H9 (cell line): ENCODE measurements at regions not wholly inside any gene's neighbourhood (a gene's known extent, or its start where the extent isn't known, plus 50 kb on each side); places are given as distances from the start of the nearest gene placed in this dataset.
"Not testable (repeated sequence)": the region's sequence is repeated elsewhere in the genome, so short reads cannot be mapped to it uniquely, and the experiment has no call there.

Experiments used
- DNase-seq: peaks from one replicate; pipeline ENCODE4 v3.0.0-alpha.2; 2017
- H2AFZ ChIP-seq: one replicate; pipeline ENCODE4 v1.6.1; 2013; ENCODE audit warnings: mild to moderate bottlenecking, low read length, control low read depth, moderate library complexity
- H2AK5ac ChIP-seq: 2 replicates; pipeline ENCODE4 v1.6.1; 2013; ENCODE audit warnings: low read length, control low read depth, mixed read lengths; ENCODE audit not compliant: insufficient read length
- H2BK120ac ChIP-seq: one replicate; pipeline ENCODE4 v1.6.1; 2013; ENCODE audit warnings: low read depth, mild to moderate bottlenecking, low read length, control low read depth, inconsistent platforms; ENCODE audit not compliant: poor library complexity, severe bottlenecking
- H2BK12ac ChIP-seq: 2 replicates; pipeline ENCODE4 v1.6.1; 2013; ENCODE audit warnings: low read length, control low read depth, mixed read lengths, low read depth; ENCODE audit not compliant: insufficient read length
- H2BK15ac ChIP-seq: 2 replicates; pipeline ENCODE4 v1.6.1; 2013; ENCODE audit warnings: low read depth, low read length, control low read depth
- H2BK20ac ChIP-seq: one replicate; pipeline ENCODE4 v1.6.1; 2013; ENCODE audit warnings: low read depth, mild to moderate bottlenecking, low read length, control low read depth, inconsistent platforms; ENCODE audit not compliant: poor library complexity, severe bottlenecking
- H2BK5ac ChIP-seq: 2 replicates; pipeline ENCODE4 v1.6.1; 2013; ENCODE audit warnings: low read length, control low read depth, mixed read lengths; ENCODE audit not compliant: insufficient read length
- H3K14ac ChIP-seq: 2 replicates; pipeline ENCODE4 v1.6.1; 2013; ENCODE audit warnings: low read length, control low read depth; ENCODE audit not compliant: insufficient read depth
- H3K18ac ChIP-seq: 2 replicates; pipeline ENCODE4 v1.6.1; 2013; ENCODE audit warnings: low read depth, mild to moderate bottlenecking, mixed read lengths, low read length, control low read depth; ENCODE audit not compliant: insufficient read length
- H3K23ac ChIP-seq: 2 replicates; pipeline ENCODE4 v1.6.1; 2013; ENCODE audit warnings: low read length, control low read depth, mixed read lengths, low read depth; ENCODE audit not compliant: insufficient read length
- H3K23me2 ChIP-seq: 2 replicates; pipeline ENCODE4 v1.6.1; 2013; ENCODE audit warnings: low read depth, mild to moderate bottlenecking, mixed read lengths, low read length, control low read depth; ENCODE audit not compliant: insufficient read length, poor library complexity, severe bottlenecking
- H3K27ac ChIP-seq: 2 replicates; pipeline ENCODE4 v1.5.1; 2013; ENCODE audit warnings: low read length, control low read depth, mixed read lengths, low read depth; ENCODE audit not compliant: insufficient read length
- H3K27me3 ChIP-seq: 2 replicates; pipeline ENCODE4 v1.6.1; 2013; ENCODE audit warnings: low read length, control low read depth, inconsistent platforms; ENCODE audit not compliant: insufficient read depth
- H3K4ac ChIP-seq: 2 replicates; pipeline ENCODE4 v1.6.1; 2013; ENCODE audit warnings: low read depth, mild to moderate bottlenecking, control low read depth, inconsistent platforms, low read length, moderate library complexity
- H3K4me1 ChIP-seq: 2 replicates; pipeline ENCODE4 v1.6.1; 2013; ENCODE audit warnings: low read length, control low read depth, inconsistent platforms; ENCODE audit not compliant: insufficient read depth
- H3K4me2 ChIP-seq: 2 replicates; pipeline ENCODE4 v1.6.1; 2013; ENCODE audit warnings: low read length, control low read depth, mixed read lengths; ENCODE audit not compliant: insufficient read length, insufficient read depth
- H3K56ac ChIP-seq: 2 replicates; pipeline ENCODE4 v1.6.1; 2013; ENCODE audit warnings: low read depth, mild to moderate bottlenecking, mixed read lengths, low read length, control low read depth; ENCODE audit not compliant: insufficient read length
- H3K79me1 ChIP-seq: 2 replicates; pipeline ENCODE4 v1.6.1; 2013; ENCODE audit warnings: low read depth, mild to moderate bottlenecking, moderate library complexity, low read length, control low read depth, inconsistent platforms; ENCODE audit not compliant: insufficient read depth, poor library complexity, severe bottlenecking
- H3K79me2 ChIP-seq: 2 replicates; pipeline ENCODE4 v1.6.1; 2013; ENCODE audit warnings: low read length, control low read depth, inconsistent platforms; ENCODE audit not compliant: insufficient read depth
- H3K9ac ChIP-seq: 2 replicates; pipeline ENCODE4 v1.6.1; 2013; ENCODE audit warnings: low read length, control low read depth, mixed read lengths; ENCODE audit not compliant: insufficient read length; ENCODE audit errors: extremely low read depth
- H3K9me3 ChIP-seq: one replicate; pipeline ENCODE4 v1.6.1; 2013; ENCODE audit warnings: low read depth, low read length, inconsistent platforms; ENCODE audit not compliant: control insufficient read depth
- H3T11ph ChIP-seq: one replicate; pipeline ENCODE4 v1.6.1; 2013; ENCODE audit warnings: mild to moderate bottlenecking, low read length, control low read depth, inconsistent platforms
- H4K20me1 ChIP-seq: one replicate; pipeline ENCODE4 v1.6.1; 2013; ENCODE audit not compliant: control insufficient read depth, insufficient read length, insufficient read depth
- H4K5ac ChIP-seq: 2 replicates; pipeline ENCODE4 v1.6.1; 2013; ENCODE audit warnings: low read depth, mild to moderate bottlenecking, mixed read lengths, low read length, control low read depth; ENCODE audit not compliant: insufficient read length
- H4K8ac ChIP-seq: replicated peaks from 2 replicates; pipeline ENCODE4 v1.6.1; 2013; ENCODE audit warnings: low read length, control low read depth, mixed read lengths, low read depth; ENCODE audit not compliant: insufficient read length
- H4K91ac ChIP-seq: 2 replicates; pipeline ENCODE4 v1.6.1; 2013; ENCODE audit warnings: low read depth, mild to moderate bottlenecking, moderate library complexity, mixed read lengths, low read length, control low read depth; ENCODE audit not compliant: insufficient read length
- H3K27ac Mint-ChIP-seq, 3 experiments: 2 replicates in 2 of 3; 3 replicates in 1 of 3; pipeline ENCODE4 v1.8.0; 2020 to 2021; ENCODE audit warnings: mixed read lengths in 3 of 3, mild to moderate bottlenecking in 1 of 3, moderate library complexity in 1 of 3
- H3K27me3 Mint-ChIP-seq: 2 replicates; pipeline ENCODE4 v1.8.0; 2021; ENCODE audit warnings: low read depth, mild to moderate bottlenecking, moderate library complexity, mixed read lengths
- H3K36me3 Mint-ChIP-seq, 3 experiments: 2 replicates in 2 of 3; 3 replicates in 1 of 3; pipeline ENCODE4 v1.8.0; 2020 to 2021; ENCODE audit warnings: low read depth in 3 of 3, mixed read lengths in 3 of 3; ENCODE audit not compliant: insufficient read depth in 1 of 3
- H3K4me1 Mint-ChIP-seq, 2 experiments: 2 replicates each; pipeline ENCODE4 v1.8.0; 2020; ENCODE audit warnings: mixed read lengths in 2 of 2
- H3K4me3 Mint-ChIP-seq, 2 experiments: 2 replicates in 1 of 2; 3 replicates in 1 of 2; pipeline ENCODE4 v1.8.0; 2020 to 2021; ENCODE audit warnings: mild to moderate bottlenecking in 2 of 2, mixed read lengths in 2 of 2, moderate library complexity in 1 of 2
- H3K9me3 Mint-ChIP-seq, 2 experiments: 2 replicates in 1 of 2; 3 replicates in 1 of 2; pipeline ENCODE4 v1.8.0; 2020; ENCODE audit warnings: mild to moderate bottlenecking in 2 of 2, mixed read lengths in 2 of 2, moderate library complexity in 1 of 2
- WGBS: extraction: QIAGEN DNeasy Blood & Tissue Kit; methylation state at CpG from one replicate; pipeline ENCODE4 v1.1.7; 2013; ENCODE audit warnings: missing lambda C conversion rate, low lambda C conversion rate, mixed read lengths; ENCODE audit not compliant: insufficient read length; ENCODE audit errors: extremely low coverage; 5-methylcytosine and 5-hydroxymethylcytosine counted together
- TF ChIP-seq, protein P1 (sequence below): fragments of 200-600 bp; sonication (generic); conservative IDR thresholded peaks from 3 replicates; pipeline ENCODE4 v1.8.0; 2021; ENCODE audit warnings: antibody characterized with exemption, mild to moderate bottlenecking

DNA sequence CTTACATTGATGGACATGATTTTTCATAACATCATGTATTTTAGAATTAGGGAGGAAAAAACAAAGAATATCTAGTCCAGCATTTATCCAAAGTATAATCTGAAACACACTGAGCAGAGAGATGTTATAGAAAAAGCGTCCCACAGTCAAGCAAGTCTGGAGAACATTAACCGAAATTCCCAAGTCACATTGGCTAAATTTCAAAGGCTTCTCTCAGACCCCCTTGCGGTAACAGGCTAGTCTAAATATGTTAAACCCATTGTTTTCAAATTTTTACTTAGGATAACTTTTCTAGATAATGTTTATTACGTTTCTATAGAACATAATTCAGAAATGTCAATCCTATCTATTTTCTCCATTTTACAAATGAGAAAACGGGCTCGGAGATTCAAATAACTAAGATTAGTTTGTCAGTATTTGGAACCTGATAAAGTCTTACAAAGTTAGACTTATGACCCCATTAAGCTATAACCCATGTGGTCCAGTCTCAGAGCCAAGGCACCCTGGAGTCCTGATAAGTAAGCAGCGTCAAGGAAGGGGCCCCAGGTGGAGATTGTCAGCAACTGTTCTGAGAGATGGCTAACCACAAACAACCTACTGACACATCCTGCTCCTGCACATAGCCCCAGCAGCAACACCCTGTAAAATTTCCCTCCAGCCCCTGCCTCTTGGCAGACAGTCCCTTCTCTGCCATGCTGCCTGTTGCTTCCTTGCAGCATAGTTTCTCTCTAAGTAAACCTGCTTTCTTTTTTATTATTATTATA lies 220.6 kb upstream of the TMEM260 start:
- Histone ChIP-seq H3K4me2 (no peak overlapping the region), H4K5ac (no peak overlapping the region), H3K4ac (no peak overlapping the region), H3K23me2 (no peaks in the 10 kb centered on the region), H2BK120ac (no peak overlapping the region), H4K91ac (no peak overlapping the region), H3K9me3 (no peaks in the 10 kb centered on the region), H3K14ac (no peak overlapping the region), H3K27me3 (no peaks in the 10 kb centered on the region), H3K79me1 (no peaks in the 10 kb centered on the region), H2AFZ (no peak overlapping the region), H2BK12ac (no peak overlapping the region), H4K20me1 (no peaks in the 10 kb centered on the region), H3K23ac (no peak overlapping the region), H4K8ac (no peak overlapping the region), H2BK20ac (no peak overlapping the region), H2BK5ac (no peak overlapping the region), H3K27ac (no peak overlapping the region), H3K4me1 (no peaks in the 10 kb centered on the region), H2BK15ac (no peak overlapping the region), H3K9ac (no peak overlapping the region), H2AK5ac (no peak overlapping the region), H3K79me2 (no peaks in the 10 kb centered on the region), H3K18ac (no peak overlapping the region), H3K56ac (no peak overlapping the region), H3T11ph (no peak overlapping the region)
- H3K27me3 Mint-ChIP-seq, result peaks cover 2% of the 10 kb centered on the region; the same call in 1 of the 2 replicates
- peaks cover 2 to 4% of the 10 kb centered on the region in 2 experiments; a peak in 2 of 4 replicates for H3K4me1 Mint-ChIP-seq
- no peaks in the 10 kb centered on the region for H3K9me3 Mint-ChIP-seq
- no peaks in the 10 kb centered on the region for H3K36me3 Mint-ChIP-seq
- H3K27ac Mint-ChIP-seq, result no peak overlapping the region
- no CpG with 5 or more reads among the region's 7 CpGs for WGBS
- TF ChIP-seq, protein P1, sequence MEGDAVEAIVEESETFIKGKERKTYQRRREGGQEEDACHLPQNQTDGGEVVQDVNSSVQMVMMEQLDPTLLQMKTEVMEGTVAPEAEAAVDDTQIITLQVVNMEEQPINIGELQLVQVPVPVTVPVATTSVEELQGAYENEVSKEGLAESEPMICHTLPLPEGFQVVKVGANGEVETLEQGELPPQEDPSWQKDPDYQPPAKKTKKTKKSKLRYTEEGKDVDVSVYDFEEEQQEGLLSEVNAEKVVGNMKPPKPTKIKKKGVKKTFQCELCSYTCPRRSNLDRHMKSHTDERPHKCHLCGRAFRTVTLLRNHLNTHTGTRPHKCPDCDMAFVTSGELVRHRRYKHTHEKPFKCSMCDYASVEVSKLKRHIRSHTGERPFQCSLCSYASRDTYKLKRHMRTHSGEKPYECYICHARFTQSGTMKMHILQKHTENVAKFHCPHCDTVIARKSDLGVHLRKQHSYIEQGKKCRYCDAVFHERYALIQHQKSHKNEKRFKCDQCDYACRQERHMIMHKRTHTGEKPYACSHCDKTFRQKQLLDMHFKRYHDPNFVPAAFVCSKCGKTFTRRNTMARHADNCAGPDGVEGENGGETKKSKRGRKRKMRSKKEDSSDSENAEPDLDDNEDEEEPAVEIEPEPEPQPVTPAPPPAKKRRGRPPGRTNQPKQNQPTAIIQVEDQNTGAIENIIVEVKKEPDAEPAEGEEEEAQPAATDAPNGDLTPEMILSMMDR, result no peak
- DNase-seq, result no peak
- H3K4me3 Mint-ChIP-seq, result no peak overlapping the region

- not testable (repeated sequence) for H3K27me3 ChIP-seq, H3T11ph ChIP-seq, H3K4me2 ChIP-seq, H3K27me3 Mint-ChIP-seq, H2AFZ ChIP-seq, H3K9me3 Mint-ChIP-seq, H3K56ac ChIP-seq, H3K14ac ChIP-seq, H3K9me3 ChIP-seq, H3K23me2 ChIP-seq, DNase-seq, H3K27ac Mint-ChIP-seq, H2BK12ac ChIP-seq, H3K23ac ChIP-seq, H4K91ac ChIP-seq, H3K79me2 ChIP-seq, H2AK5ac ChIP-seq, H2BK120ac ChIP-seq, H4K5ac ChIP-seq, H3K27ac ChIP-seq, H4K20me1 ChIP-seq, H3K9ac ChIP-seq, H3K4me1 ChIP-seq, H2BK5ac ChIP-seq, H3K4ac ChIP-seq, H2BK15ac ChIP-seq, H3K18ac ChIP-seq, H3K36me3 Mint-ChIP-seq, H3K4me3 Mint-ChIP-seq, H4K8ac ChIP-seq, H2BK20ac ChIP-seq, H3K79me1 ChIP-seq
- H3K4me1 Mint-ChIP-seq, result peaks cover 8 to 13% of the 10 kb centered on the region in 2 experiments
- no CpG with 5 or more reads among the region's 1 CpG for WGBS
These were observed 213.9 kb upstream of the TMEM260 start for GRCh38 chr14:56365663-56366062.
